Neuronal stem cell (in vitro differentiated cells): ENCODE measurements at regions not wholly inside any gene's neighbourhood (a gene's known extent, or its start where the extent isn't known, plus 50 kb on each side); places are given as distances from the start of the nearest gene placed in this dataset.

ENCODE experiments used
- DNase-seq: peaks from one replicate; pipeline ENCODE4 v3.0.0-alpha.2; 2013; ENCODE audit warnings: low spot score
- H2AFZ ChIP-seq: one replicate; pipeline ENCODE4 v1.6.1; 2013; ENCODE audit warnings: mild to moderate bottlenecking, low read length, inconsistent platforms
- H2AK5ac ChIP-seq: 2 replicates; pipeline ENCODE4 v1.6.1; 2013; ENCODE audit warnings: low read depth, mild to moderate bottlenecking, inconsistent platforms, low read length, moderate library complexity, mixed read lengths
- H2BK120ac ChIP-seq: 2 replicates; pipeline ENCODE4 v1.6.1; 2013; ENCODE audit warnings: low read depth, mild to moderate bottlenecking, inconsistent platforms, low read length, moderate library complexity, mixed read lengths
- H2BK12ac ChIP-seq: one replicate; pipeline ENCODE4 v1.6.1; 2013; ENCODE audit warnings: low read length, inconsistent platforms
- H2BK15ac ChIP-seq: 2 replicates; pipeline ENCODE4 v1.6.1; 2013; ENCODE audit warnings: mild to moderate bottlenecking, low read length, inconsistent platforms, mixed read lengths
- H2BK5ac ChIP-seq: one replicate; pipeline ENCODE4 v1.6.1; 2013; ENCODE audit warnings: inconsistent platforms, mild to moderate bottlenecking, low read length, moderate library complexity
- H3K14ac ChIP-seq: one replicate; pipeline ENCODE4 v1.6.1; 2013; ENCODE audit warnings: low read length, inconsistent platforms
- H3K18ac ChIP-seq: 2 replicates; pipeline ENCODE4 v1.6.1; 2013; ENCODE audit warnings: low read length, inconsistent platforms
- H3K23ac ChIP-seq: 2 replicates; pipeline ENCODE4 v1.6.1; 2013; ENCODE audit warnings: low read depth, mild to moderate bottlenecking, mixed read lengths, low read length, inconsistent platforms; ENCODE audit not compliant: poor library complexity
- H3K27ac ChIP-seq: replicated peaks from 3 replicates; pipeline ENCODE4 v1.5.1; 2013; ENCODE audit warnings: low read length, inconsistent platforms
- H3K27me3 ChIP-seq, 3 experiments: 2 replicates each; pipeline ENCODE4 v1.6.1; 2013; ENCODE audit warnings: low read length in 3 of 3, mild to moderate bottlenecking in 2 of 3, inconsistent platforms in 1 of 3, low read depth in 1 of 3, mixed read lengths in 1 of 3, moderate library complexity in 1 of 3; ENCODE audit not compliant: control insufficient read depth in 3 of 3, insufficient read depth in 3 of 3
- H3K36me3 ChIP-seq, 2 donors: replicated peaks in 1 of 2; 2 replicates each; pipeline ENCODE4 v1.6.1; 2013; ENCODE audit warnings: low read length in 2 of 2; ENCODE audit not compliant: control insufficient read depth in 2 of 2, insufficient read depth in 2 of 2
- H3K4ac ChIP-seq: 2 replicates; pipeline ENCODE4 v1.6.1; 2013; ENCODE audit warnings: inconsistent platforms, mild to moderate bottlenecking, low read length, moderate library complexity
- H3K4me1 ChIP-seq, 2 donors: 1 replicate in 1 of 2; 2 replicates in 1 of 2; pipeline ENCODE4 v1.6.1; 2013; ENCODE audit warnings: low read length in 2 of 2, low read depth in 1 of 2; ENCODE audit not compliant: control insufficient read depth in 2 of 2, insufficient read depth in 1 of 2
- H3K4me2 ChIP-seq: one replicate; pipeline ENCODE4 v1.6.1; 2013; ENCODE audit warnings: mild to moderate bottlenecking, low read length, inconsistent platforms; ENCODE audit not compliant: insufficient read depth, poor library complexity, severe bottlenecking
- H3K4me3 ChIP-seq, 2 donors: 2 replicates each; pipeline ENCODE4 v1.5.1; 2013; ENCODE audit warnings: low read length in 2 of 2, mild to moderate bottlenecking in 2 of 2, inconsistent platforms in 1 of 2, moderate library complexity in 1 of 2
- H3K79me1 ChIP-seq: one replicate; pipeline ENCODE4 v1.6.1; 2013; ENCODE audit warnings: low read depth, mild to moderate bottlenecking, inconsistent platforms, low read length, moderate library complexity
- H3K9ac ChIP-seq: one replicate; pipeline ENCODE4 v1.6.1; 2013; ENCODE audit warnings: mild to moderate bottlenecking, low read depth, low read length, inconsistent platforms; ENCODE audit not compliant: poor library complexity
- H3K9me3 ChIP-seq, 2 donors: replicated peaks in 1 of 2; 2 replicates each; pipeline versions ENCODE3 to v1.6.1; 2013; ENCODE audit warnings: low read length in 2 of 2, mild to moderate bottlenecking in 2 of 2, inconsistent platforms in 1 of 2, low read depth in 1 of 2, mixed read lengths in 1 of 2, moderate library complexity in 1 of 2; ENCODE audit not compliant: control insufficient read depth in 2 of 2, insufficient read depth in 1 of 2
- H4K8ac ChIP-seq: one replicate; pipeline ENCODE4 v1.6.1; 2013; ENCODE audit warnings: low read depth, mild to moderate bottlenecking, inconsistent platforms, low read length, moderate library complexity
- H4K91ac ChIP-seq: one replicate; pipeline ENCODE4 v1.6.1; 2013; ENCODE audit warnings: low read length, low read depth, mild to moderate bottlenecking, inconsistent platforms; ENCODE audit not compliant: poor library complexity
- WGBS, 2 donors: extraction: QIAGEN DNeasy Blood & Tissue Kit; methylation state at CpG; one replicate each; pipeline ENCODE4 v1.1.7; 2013; ENCODE audit warnings: missing lambda C conversion rate in 2 of 2, mixed read lengths in 1 of 2; ENCODE audit not compliant: insufficient read length in 2 of 2, insufficient replicate concordance in 1 of 2; ENCODE audit errors: extremely low coverage in 2 of 2; 5-methylcytosine and 5-hydroxymethylcytosine counted together

- H3K18ac ChIP-seq: no peak overlapping the region
- no peaks in the 10 kb centered on the region for H3K27me3 ChIP-seq
- H4K91ac ChIP-seq: no peak overlapping the region
- no peak overlapping the region for H4K8ac ChIP-seq
- no peak overlapping the region for H3K9ac ChIP-seq
- no peaks in the 10 kb centered on the region for H3K4me1 ChIP-seq
- H2BK5ac ChIP-seq: no peak overlapping the region
- DNase-seq: no peak
- H2BK12ac ChIP-seq: no peak overlapping the region
- no peak overlapping the region for H3K4me3 ChIP-seq
- H2BK15ac ChIP-seq: no peak overlapping the region
- no peaks in the 10 kb centered on the region for H3K9me3 ChIP-seq
- no peak overlapping the region for H3K4me2 ChIP-seq
- H2BK120ac ChIP-seq: no peak overlapping the region
- no peaks in the 10 kb centered on the region for H3K36me3 ChIP-seq
- no peak overlapping the region for H3K23ac ChIP-seq
- H3K79me1 ChIP-seq: no peaks in the 10 kb centered on the region
- H3K27ac ChIP-seq: no peak overlapping the region
- H2AK5ac ChIP-seq: no peak overlapping the region
- no peak overlapping the region for H3K4ac ChIP-seq
- no peak overlapping the region for H3K14ac ChIP-seq
- no CpG with 5 or more reads among the region's 2 CpGs for WGBS, 2 donors
- H2AFZ ChIP-seq: no peak overlapping the region
Observed at GRCh38 chrX:13179100-13179499, 134.7 kb upstream of the FAM9C start.

- Histone ChIP-seq H3K9ac (no peak overlapping the region), H2BK15ac (no peak overlapping the region), H3K4me1 (no peaks in the 10 kb centered on the region), H2AK5ac (no peak overlapping the region), H3K36me3 (no peaks in the 10 kb centered on the region), H3K14ac (no peak overlapping the region), H3K27ac (no peak overlapping the region), H3K9me3 (no peaks in the 10 kb centered on the region), H2AFZ (no peak overlapping the region), H2BK5ac (no peak overlapping the region), H3K27me3 (no peaks in the 10 kb centered on the region), H3K23ac (no peak overlapping the region), H4K8ac (no peak overlapping the region), H3K4me3 (no peak overlapping the region), H2BK120ac (no peak overlapping the region), H4K91ac (no peak overlapping the region), H3K4ac (no peak overlapping the region), H3K79me1 (no peaks in the 10 kb centered on the region), H3K18ac (no peak overlapping the region), H3K4me2 (no peak overlapping the region), H2BK12ac (no peak overlapping the region)
- no peak for DNase-seq
- WGBS, 2 donors: no CpG with 5 or more reads among the region's 6 CpGs
Observed at GRCh38 chrX:13177921-13178566, 133.6 kb upstream of the FAM9C start.

GRCh38 chrX:13175056-13175455 lies 130.6 kb upstream of the FAM9C start:
- no peak for DNase-seq
- H3K9ac ChIP-seq: no peak overlapping the region
- no peak overlapping the region for H3K27ac ChIP-seq
- no peak overlapping the region for H3K18ac ChIP-seq
- H3K4me1 ChIP-seq: no peaks in the 10 kb centered on the region
- no peaks in the 10 kb centered on the region for H3K27me3 ChIP-seq
- no peaks in the 10 kb centered on the region for H3K9me3 ChIP-seq
- no peak overlapping the region for H3K23ac ChIP-seq
- no peak overlapping the region for H4K91ac ChIP-seq
- no peaks in the 10 kb centered on the region for H3K36me3 ChIP-seq
- no peak overlapping the region for H2AK5ac ChIP-seq
- H3K14ac ChIP-seq: no peak overlapping the region
- no peak overlapping the region for H3K4me2 ChIP-seq
- H3K4ac ChIP-seq: no peak overlapping the region
- H2AFZ ChIP-seq: no peak overlapping the region
- H4K8ac ChIP-seq: no peak overlapping the region
- no peak overlapping the region for H3K4me3 ChIP-seq
- no peak overlapping the region for H2BK12ac ChIP-seq
- no peaks in the 10 kb centered on the region for H3K79me1 ChIP-seq
- no CpG with 5 or more reads among the region's 2 CpGs for WGBS, 2 donors
- H2BK120ac ChIP-seq: no peak overlapping the region
- H2BK15ac ChIP-seq: no peak overlapping the region
- H2BK5ac ChIP-seq: no peak overlapping the region

- no peak overlapping the region for H4K91ac ChIP-seq
- H3K36me3 ChIP-seq: no peaks in the 10 kb centered on the region
- no peak for DNase-seq
- H3K14ac ChIP-seq: no peak overlapping the region
- H3K27ac ChIP-seq: no peak overlapping the region
- H2BK5ac ChIP-seq: no peak overlapping the region
- no peak overlapping the region for H3K4ac ChIP-seq
- H2BK15ac ChIP-seq: no peak overlapping the region
- H3K18ac ChIP-seq: no peak overlapping the region
- no peak overlapping the region for H2BK120ac ChIP-seq
- H3K4me3 ChIP-seq: no peak overlapping the region
- no peak overlapping the region for H2AFZ ChIP-seq
- no peak overlapping the region for H2AK5ac ChIP-seq
- no peaks in the 10 kb centered on the region for H3K79me1 ChIP-seq
- no peak overlapping the region for H4K8ac ChIP-seq
- no peak overlapping the region for H2BK12ac ChIP-seq
- H3K9ac ChIP-seq: no peak overlapping the region
- no peaks in the 10 kb centered on the region for H3K9me3 ChIP-seq
- H3K4me1 ChIP-seq: peaks cover 4 to 12% of the 10 kb centered on the region in 2 donors
- no peak overlapping the region for H3K23ac ChIP-seq
- no CpG with 5 or more reads among the region's 2 CpGs for WGBS, 2 donors
- H3K4me2 ChIP-seq: no peak overlapping the region
- no peaks in the 10 kb centered on the region for H3K27me3 ChIP-seq
Observed at GRCh38 chrX:13170966-13171558, 126.6 kb upstream of the FAM9C start.
